ENCODE measurements at regions not wholly inside any gene's neighbourhood (a gene's known extent, or its start where the extent isn't known, plus 50 kb on each side); places are given as distances from the start of the nearest gene placed in this dataset.
"Not testable (repeated sequence)": the region's sequence is repeated elsewhere in the genome, so short reads cannot be mapped to it uniquely, and the experiment has no call there.

DNA sequence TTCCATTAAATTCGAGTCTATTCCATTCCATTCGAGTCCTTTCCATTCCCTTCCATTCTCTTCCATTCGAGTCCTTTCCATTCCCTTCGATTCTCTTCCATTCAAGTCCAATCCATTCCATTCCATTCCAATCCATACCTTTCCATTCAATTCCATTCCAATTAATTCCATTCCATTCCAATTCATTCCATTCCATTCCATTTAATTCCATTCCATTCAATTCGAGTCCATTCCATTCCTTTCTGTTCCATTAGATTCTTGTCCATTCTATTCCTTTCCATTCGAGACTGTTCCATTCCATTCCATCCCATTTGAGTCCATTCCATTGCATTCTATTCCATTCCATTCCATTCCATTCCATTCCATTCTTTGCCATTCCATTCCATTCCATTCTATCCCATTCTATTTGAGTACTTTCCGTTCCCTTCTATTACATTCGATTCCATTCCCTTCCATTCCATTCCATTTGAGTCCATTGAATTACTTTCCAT, 1130.0 kb downstream of the RPIA start:
- Mint-ChIP-seq H3K36me3 (ENCODE audit: low read depth) (peaks cover 68% of the 10 kb centered on the region), H3K27ac (no peak overlapping the region), H3K4me3 (no peak overlapping the region), H3K4me1 (ENCODE audit: low read depth) (no peaks in the 10 kb centered on the region), H3K9me3 (peaks cover 7% of the 10 kb centered on the region), H3K27me3 (no peaks in the 10 kb centered on the region)

DNA sequence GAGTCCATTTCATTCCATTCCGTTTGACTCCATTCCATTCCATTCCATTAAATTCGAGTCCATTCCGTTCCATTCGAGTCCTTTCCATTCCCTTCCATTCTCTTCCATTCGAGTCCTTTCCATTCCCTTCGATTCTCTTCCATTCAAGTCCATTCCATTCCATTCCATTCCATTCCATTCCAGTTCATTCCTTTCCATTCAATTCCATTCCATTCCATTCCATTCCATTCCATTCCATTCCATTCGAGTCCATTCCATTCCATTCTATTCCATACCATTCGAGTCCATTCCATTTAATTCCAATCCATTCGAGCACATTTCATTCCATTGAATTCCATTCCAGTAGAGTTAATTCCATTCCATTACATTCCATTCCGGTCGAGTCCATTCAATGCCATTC, 1130.9 kb downstream of the RPIA start:
- not testable (repeated sequence) for H3K4me1 Mint-ChIP-seq (ENCODE audit: low read depth); H3K27ac Mint-ChIP-seq; H3K4me3 Mint-ChIP-seq; H3K9me3 Mint-ChIP-seq; H3K27me3 Mint-ChIP-seq
- H3K36me3 Mint-ChIP-seq (ENCODE audit: low read depth) = peaks cover 68% of the 10 kb centered on the region

DNA sequence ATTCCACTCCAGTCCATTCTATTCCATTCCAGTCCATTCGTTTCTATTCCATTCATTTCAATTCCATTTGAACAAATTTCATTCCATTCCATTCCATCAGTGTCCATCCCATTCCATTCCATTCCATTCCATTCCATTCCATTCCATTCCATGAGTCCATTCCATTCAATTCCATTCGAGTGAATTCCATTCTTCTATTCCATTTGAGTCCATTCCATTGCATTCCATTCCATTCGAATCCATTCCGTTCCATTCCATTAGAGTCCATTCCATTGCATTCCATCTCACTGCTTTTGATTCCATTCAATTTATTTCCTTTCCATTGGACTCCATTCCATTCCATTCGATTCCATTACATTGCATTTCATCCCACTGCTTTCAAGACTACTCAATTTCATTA, 1132.1 kb downstream of the RPIA start:
- H3K27me3 Mint-ChIP-seq = no peaks in the 10 kb centered on the region
- no peak overlapping the region for H3K27ac Mint-ChIP-seq
- H3K36me3 Mint-ChIP-seq (ENCODE audit: low read depth) = peaks cover 56% of the 10 kb centered on the region
- H3K4me3 Mint-ChIP-seq = no peak overlapping the region
- H3K4me1 Mint-ChIP-seq (ENCODE audit: low read depth) = no peaks in the 10 kb centered on the region
- no peaks in the 10 kb centered on the region for H3K9me3 Mint-ChIP-seq

DNA sequence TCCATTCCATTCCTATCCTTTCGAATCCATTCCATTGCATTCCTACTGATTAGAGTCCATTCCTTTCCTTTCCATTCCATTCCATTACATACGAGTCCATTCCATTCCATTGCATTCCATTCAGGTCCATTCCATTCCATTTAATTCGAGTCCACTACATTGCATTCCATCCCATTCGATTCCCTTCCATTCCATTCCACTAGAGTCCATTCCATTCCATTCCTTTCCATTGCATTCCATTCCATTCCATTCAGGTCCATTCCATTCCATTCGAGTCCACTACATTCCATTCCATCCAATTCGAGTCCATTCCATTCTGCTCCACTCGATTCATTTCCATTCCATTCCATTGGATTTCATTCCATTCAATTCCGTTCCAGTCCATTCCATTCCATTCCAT, 1133.6 kb downstream of the RPIA start:
- H3K27ac Mint-ChIP-seq = no peak overlapping the region
- H3K9me3 Mint-ChIP-seq = peaks cover 11% of the 10 kb centered on the region
- no peak overlapping the region for H3K4me3 Mint-ChIP-seq
- H3K36me3 Mint-ChIP-seq (ENCODE audit: low read depth) = peaks cover 46% of the 10 kb centered on the region
- H3K27me3 Mint-ChIP-seq = no peaks in the 10 kb centered on the region
- H3K4me1 Mint-ChIP-seq (ENCODE audit: low read depth) = no peaks in the 10 kb centered on the region

DNA sequence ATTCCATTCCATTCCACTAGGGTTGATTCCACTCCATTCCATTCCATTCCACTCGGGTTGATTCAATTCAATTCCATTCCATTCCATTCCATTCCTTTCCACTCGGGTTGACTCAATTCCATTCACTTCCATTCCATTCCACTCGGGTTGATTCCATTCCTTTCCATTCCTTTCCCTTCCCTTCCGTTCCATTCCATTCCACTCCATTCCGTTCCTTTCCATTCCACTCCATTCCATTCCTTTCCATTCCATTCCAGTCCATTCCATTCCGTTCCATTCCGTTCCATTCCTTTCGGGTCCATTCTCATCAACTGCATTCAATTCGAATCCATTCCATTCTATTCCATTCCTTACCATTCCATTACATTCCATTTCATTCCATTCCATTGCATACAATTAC, 1135.3 kb downstream of the RPIA start:
- H3K4me1 Mint-ChIP-seq (ENCODE audit: low read depth); H3K27me3 Mint-ChIP-seq; H3K27ac Mint-ChIP-seq; H3K4me3 Mint-ChIP-seq: not testable (repeated sequence)
- Mint-ChIP-seq H3K9me3 (peaks cover 20% of the 10 kb centered on the region), H3K36me3 (ENCODE audit: low read depth) (peaks cover 46% of the 10 kb centered on the region)

DNA sequence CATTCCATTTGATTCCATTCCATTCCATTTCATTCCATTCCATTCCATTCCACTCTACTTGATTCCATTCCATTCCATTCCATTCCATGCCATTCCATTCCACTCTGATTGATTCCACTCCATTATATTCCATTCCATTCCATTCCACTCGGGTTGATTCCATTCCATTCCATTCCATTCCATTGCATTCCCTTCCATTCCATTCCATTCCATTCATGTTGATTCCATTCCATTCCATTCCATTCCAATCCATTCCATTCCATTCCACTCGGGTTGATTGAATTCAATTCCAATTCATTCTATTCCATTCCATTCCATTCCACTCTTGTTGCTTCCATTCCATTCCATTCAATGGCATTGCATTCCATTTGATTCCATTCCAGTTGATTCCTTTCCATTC, 1136.4 kb downstream of the RPIA start:
- H3K27me3 Mint-ChIP-seq; H3K27ac Mint-ChIP-seq; H3K4me1 Mint-ChIP-seq (ENCODE audit: low read depth); H3K4me3 Mint-ChIP-seq: not testable (repeated sequence)
- Mint-ChIP-seq H3K36me3 (ENCODE audit: low read depth) (peaks cover 43% of the 10 kb centered on the region), H3K9me3 (peaks cover 20% of the 10 kb centered on the region)

DNA sequence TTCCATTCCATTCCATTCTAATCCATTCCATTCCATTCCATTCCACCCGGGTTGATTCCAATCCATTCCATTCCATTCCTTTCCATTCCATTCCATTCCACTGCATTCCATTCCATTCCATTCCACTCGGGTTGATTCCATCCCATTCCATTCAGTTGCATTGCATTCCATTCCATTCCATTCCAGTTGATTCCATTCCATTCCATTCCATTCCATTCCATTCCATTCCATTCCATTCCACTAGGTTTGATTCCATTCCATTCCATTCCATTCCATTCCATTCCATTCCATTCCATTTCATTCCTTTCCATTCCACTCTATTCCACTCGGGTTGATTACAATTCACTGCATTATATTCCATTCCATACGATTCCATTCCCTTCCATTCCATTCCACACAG, 1136.9 kb downstream of the RPIA start:
- H3K36me3 Mint-ChIP-seq (ENCODE audit: low read depth) = peaks cover 39% of the 10 kb centered on the region
- peaks cover 20% of the 10 kb centered on the region for H3K9me3 Mint-ChIP-seq
- H3K27me3 Mint-ChIP-seq; H3K27ac Mint-ChIP-seq; H3K4me1 Mint-ChIP-seq (ENCODE audit: low read depth); H3K4me3 Mint-ChIP-seq: not testable (repeated sequence)

DNA sequence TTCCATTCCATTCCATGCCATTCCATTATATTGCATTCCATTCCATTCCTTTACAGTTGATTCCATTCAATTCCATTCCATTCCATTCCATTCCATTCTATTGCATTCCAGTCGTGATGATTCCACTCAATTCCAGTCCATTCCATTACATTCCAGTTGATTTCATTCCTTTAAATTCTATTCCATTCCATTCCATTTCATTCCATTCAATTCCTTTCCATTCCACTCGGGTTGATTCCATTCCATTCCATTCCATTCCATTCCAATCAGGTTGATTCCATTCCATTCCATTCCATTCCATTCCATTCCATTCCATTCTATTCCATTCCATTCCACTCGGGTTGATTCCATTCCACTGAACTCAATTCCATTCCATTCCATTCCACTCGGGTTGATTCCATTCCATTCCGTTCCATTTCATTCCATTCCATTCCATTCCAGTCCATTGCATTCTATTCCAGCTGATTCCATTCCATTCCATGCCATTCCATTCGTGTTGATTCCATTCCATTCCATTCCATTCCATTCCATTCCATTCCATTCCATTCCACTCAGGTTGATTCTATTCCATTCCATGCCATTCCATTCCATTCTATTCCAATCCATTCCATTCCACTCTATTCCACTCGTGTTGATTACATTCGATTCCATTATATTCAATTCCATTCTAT, 1137.6 kb downstream of the RPIA start:
- not testable (repeated sequence) for H3K4me3 Mint-ChIP-seq; H3K4me1 Mint-ChIP-seq (ENCODE audit: low read depth); H3K27me3 Mint-ChIP-seq
- peak overlapping the region; percentile 0 for H3K27ac Mint-ChIP-seq
- peaks cover 20% of the 10 kb centered on the region for H3K9me3 Mint-ChIP-seq
- peaks cover 34% of the 10 kb centered on the region for H3K36me3 Mint-ChIP-seq (ENCODE audit: low read depth)

DNA sequence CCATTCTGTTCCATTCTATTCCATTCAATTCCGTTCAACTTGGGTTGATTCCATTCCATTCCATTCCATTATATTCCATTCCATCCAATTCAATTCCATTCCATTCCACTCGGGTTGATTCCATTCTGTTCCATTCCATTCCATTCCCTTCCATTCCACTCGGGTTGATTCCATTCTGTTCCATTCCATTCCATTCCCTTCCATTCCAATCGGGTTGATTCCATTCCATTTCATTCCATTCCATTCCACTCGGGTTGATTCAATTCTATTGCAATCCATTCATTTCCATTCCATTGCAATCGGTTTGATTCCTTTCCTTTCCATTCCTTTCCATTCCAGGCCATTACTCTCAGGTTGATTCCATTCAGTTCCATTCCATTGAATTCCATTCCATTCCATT, 1138.4 kb downstream of the RPIA start:
- Mint-ChIP-seq H3K4me3 (no peak overlapping the region), H3K27me3 (no peaks in the 10 kb centered on the region), H3K9me3 (peaks cover 26% of the 10 kb centered on the region), H3K36me3 (ENCODE audit: low read depth) (peaks cover 37% of the 10 kb centered on the region), H3K4me1 (ENCODE audit: low read depth) (no peaks in the 10 kb centered on the region), H3K27ac (no peak overlapping the region)

DNA sequence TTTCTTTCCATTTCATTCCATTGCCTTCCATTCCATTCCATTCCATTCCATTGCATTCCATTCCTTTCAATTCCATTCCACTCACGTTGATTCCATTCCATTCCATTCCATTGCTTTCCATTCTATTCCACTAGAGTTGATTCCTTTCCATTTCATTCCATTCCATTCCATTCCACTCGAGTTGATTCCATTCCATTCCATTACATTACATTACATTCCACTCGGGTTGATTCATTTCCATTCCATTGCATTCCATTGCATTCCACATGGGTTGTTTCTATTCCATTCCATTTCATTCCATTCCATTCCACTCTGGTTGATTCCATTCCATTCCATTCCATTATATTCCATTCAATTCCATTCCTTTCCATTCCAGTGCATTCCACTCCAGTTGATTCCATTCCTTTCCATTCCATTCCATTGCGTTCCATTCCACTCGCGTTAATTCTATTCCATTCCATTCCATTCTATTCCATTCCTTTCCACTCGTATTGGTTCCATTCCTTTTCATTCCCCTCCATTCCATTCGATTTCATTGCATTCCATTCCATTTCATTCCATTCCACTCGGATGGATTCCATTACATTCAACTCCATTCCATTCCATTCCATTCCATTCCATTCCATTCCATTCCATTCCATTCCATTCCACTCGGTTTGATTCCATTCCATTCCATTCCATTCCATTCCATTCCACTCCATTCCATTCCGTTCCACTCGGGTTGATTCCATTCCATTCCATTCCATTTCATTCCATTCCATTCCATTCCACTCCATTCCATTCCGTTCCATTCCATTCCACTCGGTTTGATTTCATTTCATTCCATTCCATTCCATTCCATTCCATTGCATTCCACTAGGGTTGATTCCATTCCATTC, 1139.1 kb downstream of the RPIA start:
- peaks cover 30% of the 10 kb centered on the region for H3K36me3 Mint-ChIP-seq (ENCODE audit: low read depth)
- not testable (repeated sequence) for H3K27me3 Mint-ChIP-seq; H3K27ac Mint-ChIP-seq; H3K4me1 Mint-ChIP-seq (ENCODE audit: low read depth); H3K4me3 Mint-ChIP-seq
- peaks cover 26% of the 10 kb centered on the region for H3K9me3 Mint-ChIP-seq

DNA sequence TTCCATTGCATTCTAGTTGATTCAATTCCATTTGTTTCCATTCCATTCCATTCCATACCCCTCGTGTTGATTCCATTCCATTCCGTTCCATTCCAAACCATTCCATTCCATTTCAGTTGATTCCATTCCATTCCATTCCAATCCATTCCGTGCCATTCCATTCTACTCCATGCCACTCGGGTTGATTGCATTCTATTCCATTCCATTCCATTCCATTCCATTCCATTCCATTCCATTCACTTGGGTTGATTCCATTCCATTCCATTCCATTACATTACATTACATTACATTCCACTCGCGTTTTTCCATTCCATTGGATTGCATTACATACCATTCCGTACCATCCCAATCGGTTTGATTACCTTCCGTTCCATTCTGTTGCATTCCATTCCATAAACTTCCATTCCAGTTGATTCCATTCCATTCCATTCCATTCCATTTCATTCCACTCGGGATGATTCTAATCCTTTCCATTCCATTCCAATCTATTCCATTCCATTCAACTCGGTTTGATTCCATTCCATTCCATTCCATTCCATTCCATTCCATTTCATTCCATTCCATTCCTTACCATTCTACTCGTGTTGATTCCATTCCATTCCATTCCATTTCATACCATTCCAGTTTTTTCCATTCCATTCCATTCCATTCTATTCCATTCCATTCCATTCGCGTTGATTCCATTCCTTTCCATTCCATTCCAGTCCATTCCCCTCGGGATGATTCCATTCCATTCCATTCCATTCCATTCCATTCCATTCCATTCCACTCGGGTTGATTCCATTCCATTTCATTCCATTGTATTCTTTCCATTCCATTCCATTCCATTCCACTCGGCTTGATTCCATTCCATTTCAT, 1140.4 kb downstream of the RPIA start:
- Mint-ChIP-seq H3K36me3 (ENCODE audit: low read depth) (peaks cover 38% of the 10 kb centered on the region), H3K27me3 (no peaks in the 10 kb centered on the region), H3K27ac (no peak overlapping the region), H3K4me3 (no peak overlapping the region), H3K4me1 (ENCODE audit: low read depth) (no peaks in the 10 kb centered on the region), H3K9me3 (peaks cover 32% of the 10 kb centered on the region)

DNA sequence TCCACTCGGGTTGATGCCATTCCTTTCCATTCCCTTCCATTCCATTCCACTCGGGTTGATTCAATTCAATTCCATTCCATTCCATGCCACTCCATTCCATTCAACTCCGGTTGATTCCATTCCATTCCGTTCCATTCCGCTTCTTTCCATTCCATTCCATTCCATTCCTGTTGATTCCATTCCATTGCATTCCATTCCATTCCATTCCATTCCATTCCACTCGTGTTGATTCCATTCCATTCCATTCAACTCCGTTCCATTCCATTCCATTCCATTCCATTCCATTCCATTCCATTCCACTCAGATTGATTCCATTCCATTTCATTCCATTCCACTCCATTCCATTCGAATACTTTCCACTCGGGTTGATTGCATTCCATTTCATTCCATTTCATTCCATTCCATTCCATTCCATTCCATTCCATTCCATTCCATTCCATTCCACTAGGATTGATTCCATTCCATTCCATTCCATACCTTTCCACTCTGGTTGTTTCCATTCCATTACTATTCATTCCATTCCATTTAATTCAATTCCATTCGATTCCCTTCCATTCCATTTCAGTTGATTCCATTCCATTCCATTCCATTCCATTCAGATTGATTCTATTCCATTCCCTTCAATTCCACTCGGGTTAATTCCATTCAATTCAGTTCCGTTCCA, 1141.8 kb downstream of the RPIA start:
- H3K36me3 Mint-ChIP-seq (ENCODE audit: low read depth) = peaks cover 39% of the 10 kb centered on the region
- no peak overlapping the region for H3K4me3 Mint-ChIP-seq
- peaks cover 38% of the 10 kb centered on the region for H3K9me3 Mint-ChIP-seq
- H3K27me3 Mint-ChIP-seq = no peaks in the 10 kb centered on the region
- no peak overlapping the region for H3K27ac Mint-ChIP-seq
- H3K4me1 Mint-ChIP-seq (ENCODE audit: low read depth) = no peaks in the 10 kb centered on the region

DNA sequence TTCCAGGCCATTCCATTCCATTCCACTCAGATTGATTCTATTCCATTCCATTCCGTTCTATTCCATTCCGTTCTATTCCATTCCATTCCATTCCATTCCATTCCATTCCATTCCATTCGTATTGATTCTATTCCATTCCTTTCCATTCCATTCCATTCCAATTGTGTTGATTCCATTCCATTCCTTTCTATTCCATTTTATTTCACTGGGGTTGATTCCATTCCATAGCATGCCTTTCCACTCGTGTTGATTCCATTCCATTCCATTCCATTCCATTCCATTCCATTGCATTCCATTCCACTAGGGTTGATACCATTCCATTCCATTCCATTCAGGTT, 1142.3 kb downstream of the RPIA start:
- Mint-ChIP-seq H3K27ac (no peak overlapping the region), H3K4me3 (no peak overlapping the region), H3K4me1 (ENCODE audit: low read depth) (no peaks in the 10 kb centered on the region), H3K9me3 (peaks cover 43% of the 10 kb centered on the region), H3K36me3 (ENCODE audit: low read depth) (peaks cover 39% of the 10 kb centered on the region), H3K27me3 (no peaks in the 10 kb centered on the region)

DNA sequence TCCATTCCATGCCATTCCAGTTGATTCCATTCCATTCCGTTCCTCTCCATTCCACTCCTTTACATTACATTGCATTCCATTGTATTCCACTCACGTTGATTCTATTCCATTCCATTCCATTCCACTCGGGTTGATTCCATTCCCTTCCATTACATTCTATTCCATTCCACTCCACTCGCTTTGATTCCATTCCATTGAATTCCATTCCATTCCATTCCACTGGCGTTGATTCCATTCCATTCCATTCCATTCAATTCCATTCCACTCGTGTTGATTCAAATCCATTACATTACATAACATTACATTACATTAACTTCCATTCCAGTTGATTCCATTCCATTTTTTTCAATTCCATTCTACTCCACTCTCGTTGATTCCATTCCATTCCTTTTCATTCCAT, 1142.8 kb downstream of the RPIA start:
- no peak overlapping the region for H3K4me3 Mint-ChIP-seq
- H3K4me1 Mint-ChIP-seq (ENCODE audit: low read depth) = no peaks in the 10 kb centered on the region
- H3K27ac Mint-ChIP-seq = no peak overlapping the region
- peaks cover 39% of the 10 kb centered on the region for H3K36me3 Mint-ChIP-seq (ENCODE audit: low read depth)
- peaks cover 41% of the 10 kb centered on the region for H3K9me3 Mint-ChIP-seq
- H3K27me3 Mint-ChIP-seq = no peaks in the 10 kb centered on the region

DNA sequence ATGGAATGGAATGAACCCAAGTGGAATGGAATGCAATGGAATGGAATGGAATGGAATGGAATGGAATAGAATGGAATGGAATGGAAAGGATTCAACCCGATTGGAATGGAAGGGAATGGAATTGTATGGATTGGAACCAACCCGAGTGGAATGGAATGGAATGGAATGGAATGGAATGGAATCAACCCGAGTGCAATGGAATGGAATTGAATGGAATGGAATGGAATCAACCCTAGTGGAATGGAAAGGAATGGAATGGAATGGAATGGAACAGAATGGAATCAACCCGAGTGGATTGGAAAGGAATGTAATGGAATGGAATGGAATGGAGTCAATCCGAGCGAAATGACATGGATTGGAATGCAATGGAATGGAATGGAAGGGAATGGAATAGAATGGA, 1144.9 kb downstream of the RPIA start:
- H3K4me3 Mint-ChIP-seq; H3K27me3 Mint-ChIP-seq; H3K27ac Mint-ChIP-seq; H3K4me1 Mint-ChIP-seq (ENCODE audit: low read depth): not testable (repeated sequence)
- H3K36me3 Mint-ChIP-seq (ENCODE audit: low read depth) = peaks cover 35% of the 10 kb centered on the region
- peaks cover 37% of the 10 kb centered on the region for H3K9me3 Mint-ChIP-seq
